HG03521 (cell line): ENCODE measurements at regions not wholly inside any gene's neighbourhood (a gene's known extent, or its start where the extent isn't known, plus 50 kb on each side); places are given as distances from the start of the nearest gene placed in this dataset.
A peak's percentile ranks its signal among the peaks of the same experiment; 100 is the strongest.

Source experiments
- ATAC-seq: cut with Tn5 transposase; IDR thresholded peaks from one replicate; pipeline ENCODE4 v1.9.1; 2021; ENCODE audit warnings: mild to moderate bottlenecking, moderate library complexity; ENCODE audit not compliant: unreplicated experiment

DNA sequence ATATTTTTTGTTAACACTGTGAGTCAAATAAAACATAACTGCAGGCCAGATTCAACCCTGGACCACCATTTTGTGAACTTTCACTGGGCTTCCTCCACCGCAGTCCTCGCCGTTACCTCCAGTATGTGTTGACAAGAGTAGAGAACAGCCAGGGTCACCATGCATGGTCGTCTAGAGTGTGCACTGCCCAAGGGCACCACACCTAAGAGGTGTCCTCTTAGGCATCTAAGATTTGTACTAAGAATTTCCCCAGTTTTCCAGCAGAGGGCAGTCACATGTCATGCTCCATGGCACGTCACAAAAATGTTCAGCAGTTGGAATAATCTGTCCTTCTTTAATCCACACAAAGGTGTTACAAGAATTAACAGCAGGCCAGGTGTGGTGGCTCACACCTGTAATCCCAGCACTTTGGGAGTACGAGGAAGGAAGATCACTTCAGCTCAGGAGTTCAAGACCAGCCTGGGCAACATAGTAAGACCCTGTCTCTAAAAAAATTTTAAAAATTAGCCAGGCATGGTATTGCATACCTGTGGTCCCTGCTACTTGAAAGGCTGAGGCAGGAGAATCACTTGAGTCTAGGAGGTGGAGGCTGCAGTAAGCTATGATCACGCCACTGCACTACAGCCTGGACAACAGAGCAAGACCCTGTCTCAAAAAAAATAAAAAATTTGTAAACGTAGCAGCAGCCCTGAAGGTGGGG lies 71.2 kb upstream of the FOXK1 start:
- ATAC-seq, result peak; percentile 54

DNA sequence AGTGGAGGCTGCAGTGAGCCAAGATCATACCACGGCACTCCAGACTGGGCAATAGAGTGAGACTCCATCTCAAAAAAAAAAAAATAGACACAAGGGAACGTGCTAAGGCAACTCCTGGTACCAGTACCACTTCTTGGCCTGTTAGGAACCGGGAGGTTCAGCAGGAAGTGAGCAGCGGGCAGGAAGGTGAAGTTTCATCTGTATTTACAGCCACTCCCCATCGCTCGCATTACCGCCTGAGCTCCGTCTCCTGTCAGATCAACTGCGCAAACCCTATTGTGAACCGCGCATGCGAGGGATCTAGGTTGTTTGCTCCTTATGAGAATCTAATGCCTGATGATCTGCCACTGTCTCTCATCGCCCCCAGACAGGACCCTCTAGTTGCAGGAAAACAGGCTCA lies 69.9 kb upstream of the FOXK1 start:
- ATAC-seq, result no peak

- ATAC-seq, result no peak
Observed at GRCh38 chr7:4612939-4613841, 68.9 kb upstream of the FOXK1 start.

- ATAC-seq, result no peak
Observed at GRCh38 chr7:4613846-4614548, 68.1 kb upstream of the FOXK1 start.

GRCh38 chr7:4616116-4616515 lies 66.0 kb upstream of the FOXK1 start:
- no peak for ATAC-seq

DNA sequence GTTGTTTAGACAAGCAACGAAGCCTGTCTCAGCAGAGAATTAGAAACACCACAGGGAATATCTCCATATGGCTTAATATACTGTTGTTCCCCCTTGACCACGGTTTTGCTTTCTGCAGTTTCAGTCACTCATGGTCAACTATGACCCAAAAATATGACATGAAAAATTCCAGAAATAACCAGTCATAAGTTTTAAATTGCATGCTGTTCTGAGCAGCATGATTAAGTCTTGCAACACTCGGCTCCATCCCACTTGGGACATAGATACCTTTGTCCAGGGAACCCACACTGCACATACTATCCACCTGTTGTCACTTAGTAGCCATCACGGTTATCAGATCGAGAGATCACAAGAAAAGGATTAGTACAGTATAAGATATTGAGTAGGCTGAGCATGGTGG lies 60.7 kb upstream of the FOXK1 start:
- no peak for ATAC-seq

DNA sequence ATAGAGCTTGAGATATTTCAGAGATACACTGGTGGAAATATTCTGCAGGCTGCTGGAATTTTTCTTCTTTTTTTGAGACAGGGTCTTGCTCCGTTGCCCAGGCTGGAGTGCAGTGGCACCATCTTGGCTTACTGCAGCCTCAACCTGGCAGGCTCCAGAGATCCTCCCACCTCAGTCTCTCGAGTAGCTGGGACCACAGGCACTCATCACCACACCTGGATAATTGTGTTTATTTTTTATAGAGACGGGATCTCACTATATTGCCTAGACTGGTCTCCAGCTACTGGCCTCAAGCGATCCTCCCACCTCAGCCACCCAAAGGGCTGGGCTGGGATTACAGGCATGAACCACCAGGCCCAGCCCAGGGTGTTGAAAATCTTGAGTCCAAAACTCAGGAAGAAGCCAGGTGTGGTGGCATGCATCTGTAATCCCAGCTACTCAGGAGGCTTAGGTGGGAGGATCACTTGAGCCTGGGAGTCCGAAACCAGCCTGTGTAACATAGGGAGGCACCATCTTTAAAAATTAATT lies 55.7 kb upstream of the FOXK1 start:
- no peak for ATAC-seq

- ATAC-seq, result no peak
Observed at GRCh38 chr7:4629287-4629895, 52.7 kb upstream of the FOXK1 start.

DNA sequence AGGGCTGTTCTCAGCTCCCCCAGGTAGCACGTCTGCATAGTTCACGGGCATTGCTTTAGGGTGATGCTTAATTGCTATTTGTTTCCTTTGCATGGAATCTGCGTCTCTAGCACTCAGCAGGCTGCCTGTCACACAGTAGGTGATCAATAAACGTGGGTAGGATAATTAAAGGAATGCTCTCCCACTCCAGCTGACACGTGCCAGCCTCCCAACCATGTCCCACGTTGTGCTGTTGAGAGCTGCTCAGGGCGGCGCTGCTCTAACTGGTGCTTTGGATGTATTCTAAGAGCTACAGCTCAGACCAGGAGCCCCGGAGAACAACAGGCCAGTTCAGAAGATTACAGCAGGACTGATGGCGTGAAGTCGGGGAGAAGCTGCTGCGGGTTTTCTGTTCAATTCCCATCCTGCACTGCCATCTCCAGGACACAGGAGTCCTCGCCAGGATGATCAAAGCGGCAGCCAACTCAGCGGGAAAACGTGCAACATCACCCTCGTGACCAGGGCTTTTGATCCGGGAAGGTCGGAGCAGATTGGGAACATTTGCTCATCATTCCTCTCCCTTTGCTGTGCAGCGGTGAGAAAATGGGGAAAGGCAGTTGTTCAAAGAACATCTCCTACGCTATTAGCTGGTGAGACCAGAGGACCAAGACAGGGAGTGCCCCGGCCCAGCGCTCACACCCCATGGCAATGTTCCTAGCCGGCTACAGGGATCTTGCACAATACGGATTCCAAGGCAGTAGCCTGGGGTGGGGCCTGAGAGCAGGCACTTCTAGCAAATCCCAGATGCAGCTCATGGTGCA lies 50.5 kb upstream of the FOXK1 start:
- no peak for ATAC-seq
